ENCODE measurements at regions not wholly inside any gene's neighbourhood (a gene's known extent, or its start where the extent isn't known, plus 50 kb on each side); places are given as distances from the start of the nearest gene placed in this dataset.
A peak's percentile ranks its signal among the peaks of the same experiment; 100 is the strongest.
"Not testable (repeated sequence)": the region's sequence is repeated elsewhere in the genome, so short reads cannot be mapped to it uniquely, and the experiment has no call there.

DNA sequence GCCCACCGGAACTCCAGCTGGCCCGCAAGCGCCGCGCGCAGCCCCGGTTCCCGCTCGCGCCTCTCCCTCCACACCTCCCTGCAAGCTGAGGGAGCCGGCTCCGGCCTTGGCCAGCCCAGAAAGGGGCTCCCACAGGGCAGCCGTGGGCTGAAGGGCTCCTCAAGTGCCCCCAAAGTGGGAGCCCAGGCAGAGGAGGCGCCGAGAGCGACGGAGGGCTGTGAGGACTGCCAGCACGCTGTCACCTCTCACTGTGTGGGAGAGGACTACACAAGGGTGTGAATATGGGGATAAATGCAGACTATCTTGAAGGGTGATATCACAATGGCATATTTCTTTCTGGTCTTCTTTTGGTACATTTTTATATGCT is 158.3 kb upstream of the PPP1R3A start:
- not testable (repeated sequence) for FAIRE-seq

DNA sequence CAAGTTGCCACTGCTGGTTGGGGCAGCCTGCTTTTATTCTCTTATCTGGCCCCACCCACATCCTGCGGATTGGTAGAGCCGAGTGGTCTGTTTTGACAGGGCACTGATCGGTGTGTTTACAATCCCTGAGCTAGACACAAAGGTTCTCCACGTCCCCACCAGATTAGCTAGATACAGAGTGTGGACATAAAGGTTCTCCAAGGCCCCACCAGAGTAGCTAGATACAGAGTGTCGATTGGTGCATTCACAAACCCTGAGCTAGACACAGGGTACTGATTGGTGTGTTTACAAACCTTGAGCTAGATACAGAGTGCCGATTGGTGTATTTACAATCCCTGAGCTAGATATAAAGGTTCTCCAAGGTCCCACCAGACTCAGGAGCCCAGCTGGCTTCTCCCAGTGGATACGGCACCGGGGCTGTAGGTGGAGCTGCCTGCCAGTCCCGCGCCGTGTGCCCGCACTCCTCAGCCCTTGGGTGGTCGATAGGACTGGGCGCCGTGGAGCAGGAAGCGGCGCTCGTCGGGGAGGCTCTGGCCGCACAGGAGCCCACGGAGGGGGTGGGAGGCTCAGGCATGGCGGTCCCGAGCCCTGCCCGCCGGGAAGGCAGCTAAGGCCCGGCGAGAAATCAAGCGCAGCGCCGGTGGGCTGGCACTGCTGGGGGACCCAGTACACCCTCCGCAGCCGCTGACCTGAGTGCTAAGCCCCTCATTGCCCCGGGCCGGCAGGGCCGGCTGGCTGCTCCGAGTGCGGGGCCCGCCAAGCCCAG is 157.8 kb upstream of the PPP1R3A start:
- FAIRE-seq = not testable (repeated sequence)

DNA sequence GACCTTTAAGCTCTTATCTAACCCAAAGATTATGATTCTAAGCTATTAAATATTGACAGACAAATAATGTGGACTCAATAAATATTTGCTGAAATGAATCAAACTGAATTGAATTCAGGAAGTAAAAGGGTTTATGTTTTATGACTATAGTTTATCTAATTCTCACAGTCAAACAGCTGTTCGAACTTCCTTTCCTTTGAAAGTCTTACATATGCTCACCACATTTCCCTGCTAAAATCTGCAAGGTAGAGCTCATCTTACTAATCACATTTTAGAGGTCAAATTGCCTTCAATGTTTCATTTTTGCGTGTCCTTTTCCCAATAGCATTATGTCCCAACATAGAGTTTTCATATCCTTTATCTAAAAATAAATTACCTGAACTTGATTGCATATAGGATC is 154.9 kb upstream of the PPP1R3A start:
- FAIRE-seq = no peak

DNA sequence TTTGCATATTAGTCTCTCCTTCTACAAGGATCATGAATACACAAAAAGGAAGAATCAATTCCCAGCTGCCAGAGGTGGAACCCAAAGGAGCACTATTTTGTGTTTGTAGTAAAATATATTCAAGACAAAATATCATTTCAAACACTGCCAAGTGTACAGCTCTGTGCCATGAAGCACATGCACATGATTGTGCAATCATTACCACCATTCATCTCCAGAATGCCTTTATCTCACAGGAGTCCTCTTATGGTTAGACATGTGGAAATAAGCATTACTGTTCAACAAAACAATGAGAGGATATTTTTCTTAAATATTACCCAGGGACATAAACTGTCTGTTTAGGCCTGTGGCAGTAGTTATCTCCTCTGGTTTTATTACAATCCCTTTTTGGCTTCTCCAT is 151.4 kb upstream of the PPP1R3A start:
- no peak for FAIRE-seq

DNA sequence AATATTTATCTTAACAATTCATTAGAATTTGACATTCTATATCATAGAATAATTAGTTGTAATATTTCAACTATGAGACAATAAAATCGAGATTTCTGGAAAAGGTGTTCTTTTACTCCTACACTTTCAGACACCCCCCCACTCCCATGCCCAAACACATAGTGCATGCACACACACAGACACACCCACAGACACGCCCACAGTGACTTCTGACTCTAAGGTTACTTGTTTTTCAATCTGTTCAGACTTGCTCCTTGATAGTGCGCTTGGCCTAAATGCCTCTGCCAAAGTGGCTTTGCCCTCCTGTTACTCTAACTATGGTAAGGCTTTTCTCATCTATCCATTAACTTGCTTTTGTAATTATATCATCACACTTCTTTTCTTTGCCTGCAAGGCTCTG is 144.0 kb upstream of the PPP1R3A start:
- no peak for FAIRE-seq

DNA sequence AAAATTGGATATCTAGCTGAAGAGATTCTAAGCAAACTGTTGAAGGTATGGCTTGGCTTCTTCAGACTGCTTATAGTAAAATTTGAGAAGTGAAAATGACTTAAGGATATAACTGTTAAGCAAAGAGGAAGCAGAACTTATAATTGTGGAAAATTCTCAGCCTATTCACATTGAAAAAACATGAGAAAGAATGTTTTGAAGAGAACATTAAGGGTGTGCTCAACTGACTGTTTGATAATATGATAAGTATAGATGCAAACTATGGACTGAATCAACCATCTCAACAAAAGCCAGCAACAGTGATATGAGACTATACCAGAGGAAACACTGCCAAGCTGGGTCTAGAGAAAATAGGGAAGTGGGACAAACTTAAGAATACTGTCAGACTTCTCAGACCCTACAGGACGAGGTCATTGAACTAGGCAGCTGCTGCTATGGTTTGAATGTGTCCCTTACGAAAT is 133.1 kb upstream of the PPP1R3A start:
- FAIRE-seq = no peak

DNA sequence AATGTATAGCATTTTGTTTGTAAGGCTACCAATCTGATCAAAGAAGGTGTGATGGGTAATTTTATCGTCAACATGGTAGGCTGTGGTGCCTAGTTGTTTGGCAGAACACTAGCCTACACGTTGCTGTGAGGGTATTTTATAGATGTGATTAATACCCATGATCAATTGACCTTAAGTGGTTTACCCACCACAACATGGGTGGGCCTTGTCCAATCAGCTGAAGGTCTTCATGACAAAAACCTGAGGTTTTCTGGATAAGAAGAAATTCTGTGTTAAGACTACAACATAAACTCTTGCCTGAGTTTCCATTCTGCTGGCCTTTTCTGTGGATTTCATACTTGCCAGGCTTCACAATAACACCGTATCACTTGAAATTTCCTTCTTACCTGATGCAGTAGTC is 131.8 kb upstream of the PPP1R3A start:
- no peak for FAIRE-seq

DNA sequence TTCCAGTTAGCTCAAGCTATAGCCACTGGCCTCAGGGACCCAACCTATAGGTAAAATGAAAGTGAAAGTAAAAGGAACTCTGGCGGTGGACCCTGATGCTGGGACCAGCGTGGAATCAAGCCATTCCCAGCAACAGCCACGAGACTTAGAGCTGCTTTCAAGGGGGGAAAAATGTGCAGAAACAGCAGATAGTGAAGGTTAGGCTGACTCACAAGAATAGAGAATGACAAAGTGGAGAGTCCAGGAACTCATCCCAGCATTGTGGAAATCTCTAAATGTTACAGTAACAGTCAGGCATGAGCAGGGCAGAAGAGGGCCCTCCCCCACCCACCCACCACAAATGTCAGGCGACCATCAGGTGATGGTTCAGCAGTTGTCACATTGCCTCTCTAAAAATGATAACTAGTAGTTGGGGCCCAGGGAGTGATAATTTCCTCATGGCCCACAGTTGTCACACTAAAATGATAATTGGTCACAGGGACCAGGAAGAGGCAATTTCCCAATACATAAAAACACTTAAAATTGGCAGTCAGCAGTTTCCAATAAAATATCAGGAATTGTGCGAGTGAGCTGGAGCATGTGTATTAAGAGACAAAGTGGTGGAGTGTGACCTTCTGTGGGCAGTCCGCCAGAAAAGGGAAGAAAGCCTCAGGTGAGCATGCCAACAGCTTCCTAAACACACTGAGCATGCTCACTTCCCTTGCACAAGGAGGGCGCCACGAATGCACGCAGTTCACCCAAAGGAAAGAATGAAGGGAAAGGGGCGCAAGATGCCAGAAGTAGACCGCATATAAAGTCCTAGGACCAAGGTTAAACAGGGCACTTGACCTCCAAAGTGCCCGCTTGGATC is 129.8 kb upstream of the PPP1R3A start:
- no peak for FAIRE-seq

DNA sequence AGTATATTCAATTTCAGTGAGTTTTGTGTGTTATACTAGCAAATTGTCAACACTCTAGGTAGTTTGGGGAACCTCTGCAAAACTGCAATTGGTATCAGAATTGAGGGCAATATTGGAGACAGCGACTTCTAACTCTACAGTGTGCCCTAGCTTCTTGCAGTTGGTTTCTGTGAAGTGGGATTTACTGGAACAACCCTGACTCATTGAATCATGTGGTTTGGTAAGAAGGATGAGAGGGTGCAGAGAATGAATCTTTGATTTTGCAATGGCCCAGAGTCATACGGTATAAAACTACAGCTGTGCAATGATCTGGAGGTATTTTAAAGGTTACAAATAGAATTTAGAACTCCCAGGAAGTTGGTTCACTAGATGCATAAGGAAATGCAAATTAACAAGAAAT is 129.1 kb upstream of the PPP1R3A start:
- FAIRE-seq = no peak

DNA sequence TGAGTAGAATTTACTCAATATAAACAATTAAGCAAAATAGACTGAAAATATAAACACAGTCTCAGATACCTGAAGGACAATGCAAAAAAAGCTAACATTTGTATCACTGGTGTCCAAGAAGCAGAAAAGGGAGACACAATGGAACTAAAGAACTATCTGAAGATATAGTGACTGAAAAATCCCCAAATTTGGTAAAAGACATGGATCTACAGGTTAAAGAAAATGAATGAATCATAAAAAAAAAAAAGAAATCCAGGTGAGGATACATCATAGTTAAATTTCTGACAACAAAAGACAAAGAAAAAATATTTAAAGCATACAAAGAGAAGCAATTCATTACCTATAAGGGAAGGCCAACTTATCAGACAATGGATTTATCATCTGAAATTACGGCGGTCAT is 114.7 kb upstream of the PPP1R3A start:
- FAIRE-seq = no peak

DNA sequence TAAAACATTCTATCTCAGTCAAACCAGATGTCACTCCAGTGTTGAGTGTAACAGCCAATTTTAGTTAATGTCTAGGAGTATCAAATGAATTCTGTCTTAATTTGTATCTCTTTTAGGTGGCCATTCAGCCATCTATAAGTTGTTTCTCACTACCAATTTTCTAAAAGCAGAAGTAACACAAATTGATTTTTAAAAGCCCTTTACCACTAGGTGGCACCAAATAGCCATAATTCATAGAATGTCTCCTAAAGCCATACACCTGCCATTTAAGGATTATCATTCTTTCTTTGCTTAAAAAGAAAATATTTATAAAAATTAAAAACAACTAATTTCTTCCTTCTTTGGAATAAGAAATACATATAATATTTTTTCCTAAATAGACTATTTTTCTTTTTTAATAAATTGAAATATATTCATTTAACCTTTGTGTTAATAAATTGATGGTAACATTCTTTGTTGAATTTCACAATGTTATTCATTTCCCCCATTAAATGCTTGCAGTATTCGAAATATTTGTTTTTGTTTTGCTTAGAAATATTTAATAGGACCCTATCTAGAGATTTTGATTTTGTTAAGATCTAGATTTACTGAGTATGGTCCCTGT is 107.8 kb upstream of the PPP1R3A start:
- peak; percentile 87 for FAIRE-seq

DNA sequence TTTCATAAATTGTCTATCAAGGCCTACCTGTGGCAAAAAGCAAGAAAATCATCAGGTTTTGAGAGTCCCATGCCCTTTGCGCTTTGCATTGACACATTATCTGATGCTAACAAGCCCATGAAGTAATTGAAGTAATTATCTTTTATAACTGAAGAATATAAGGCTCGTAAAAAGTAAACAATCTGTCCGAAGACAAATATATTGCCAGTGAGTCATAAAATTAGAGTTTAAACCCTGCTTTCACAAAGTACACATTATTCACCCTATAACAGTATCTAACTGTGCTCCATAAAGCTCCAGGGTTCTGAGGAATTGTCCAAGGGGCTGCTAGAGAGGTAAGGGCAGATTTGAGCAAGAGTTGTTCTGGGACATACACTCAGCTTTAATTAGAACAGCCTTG is 102.3 kb upstream of the PPP1R3A start:
- FAIRE-seq = no peak

DNA sequence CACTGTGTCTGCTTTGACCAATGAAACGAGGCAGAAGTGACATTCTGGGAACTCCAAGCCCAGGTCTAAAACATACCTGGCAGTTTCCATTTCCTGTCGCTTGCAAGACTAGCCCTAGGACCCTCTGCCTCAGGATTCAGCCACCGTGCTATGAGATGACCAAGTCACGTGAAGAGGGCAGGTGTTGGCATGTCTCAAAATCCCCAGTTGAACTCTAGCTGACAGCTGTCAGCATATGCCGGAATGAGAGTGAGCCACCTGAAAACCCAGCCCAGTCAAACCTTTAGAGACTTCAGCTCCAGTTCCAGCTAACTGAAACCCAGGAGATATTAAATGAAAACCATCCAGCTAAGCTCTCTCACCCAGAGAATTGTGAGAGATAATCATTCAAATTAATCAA is 89.9 kb upstream of the PPP1R3A start:
- FAIRE-seq = no peak

DNA sequence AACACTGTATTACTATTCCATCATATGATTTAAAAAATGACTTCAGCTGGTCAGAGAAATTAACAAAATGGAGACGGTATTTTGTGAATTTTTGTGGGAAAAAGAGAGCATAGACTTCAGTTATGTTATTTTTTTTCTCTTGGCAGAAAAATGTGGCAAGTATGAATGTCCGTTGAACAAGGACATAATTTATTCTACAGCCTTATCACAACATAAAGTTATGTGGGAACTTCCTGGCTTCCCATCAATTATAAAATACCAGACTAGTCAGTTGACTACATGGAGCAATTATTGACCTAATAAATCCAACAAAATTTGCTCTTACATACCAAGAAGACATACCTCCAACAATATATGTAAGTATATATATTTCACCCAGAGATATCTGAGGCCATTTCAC is 88.6 kb upstream of the PPP1R3A start:
- no peak for FAIRE-seq

DNA sequence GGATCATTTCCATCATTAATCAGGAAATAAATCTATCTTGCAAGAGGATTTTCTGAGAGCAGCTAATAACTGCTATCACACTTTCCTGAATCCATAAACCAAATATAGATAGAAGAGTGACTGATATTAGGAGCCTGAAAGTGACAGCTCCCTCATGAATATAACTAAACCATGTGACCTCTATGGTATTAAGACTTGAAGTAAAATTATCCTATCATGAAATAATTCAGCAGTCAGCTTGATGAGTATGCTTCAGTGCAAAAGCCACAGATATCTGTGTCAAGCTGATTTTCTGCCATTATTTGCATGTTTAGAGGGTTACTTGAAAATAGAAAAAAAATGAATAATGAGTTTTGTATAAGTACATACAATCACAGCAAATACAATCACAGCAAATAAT is 80.1 kb upstream of the PPP1R3A start:
- no peak for FAIRE-seq

DNA sequence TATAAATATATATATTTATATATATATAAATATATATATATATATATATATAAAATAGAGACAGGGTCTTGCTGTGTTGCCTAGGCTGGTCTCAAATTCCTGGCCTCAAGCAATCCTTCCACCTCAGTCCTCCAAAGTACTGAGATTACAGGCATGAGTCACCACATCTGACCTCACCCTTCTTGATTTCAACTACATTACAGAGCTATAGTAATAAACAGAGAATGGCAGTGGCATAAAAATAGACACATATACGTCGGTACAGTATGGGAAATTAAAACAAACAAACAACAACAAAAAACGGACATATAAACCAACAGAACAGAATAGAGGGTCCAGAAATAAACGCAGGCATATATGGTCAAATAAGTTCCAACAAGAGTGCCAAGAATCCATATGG is 77.6 kb upstream of the PPP1R3A start:
- FAIRE-seq = peak; percentile 99

DNA sequence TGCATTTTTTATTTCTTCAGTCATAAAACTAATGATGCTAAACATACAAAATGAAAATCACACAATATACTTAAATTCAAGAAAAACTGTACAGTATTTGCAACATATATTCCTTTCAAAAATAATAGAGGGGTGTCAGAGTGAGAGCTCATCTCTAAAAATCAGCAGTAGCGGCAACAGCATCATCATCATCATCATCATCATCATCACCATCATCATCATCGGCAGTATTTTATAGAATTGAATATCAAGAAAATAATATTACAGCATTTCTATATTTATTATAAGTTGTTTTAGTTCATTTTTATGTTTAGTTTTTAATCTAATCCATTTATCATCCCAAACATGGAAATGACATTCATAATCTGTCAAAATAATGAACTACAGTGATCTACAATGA is 67.4 kb upstream of the PPP1R3A start:
- FAIRE-seq = no peak

DNA sequence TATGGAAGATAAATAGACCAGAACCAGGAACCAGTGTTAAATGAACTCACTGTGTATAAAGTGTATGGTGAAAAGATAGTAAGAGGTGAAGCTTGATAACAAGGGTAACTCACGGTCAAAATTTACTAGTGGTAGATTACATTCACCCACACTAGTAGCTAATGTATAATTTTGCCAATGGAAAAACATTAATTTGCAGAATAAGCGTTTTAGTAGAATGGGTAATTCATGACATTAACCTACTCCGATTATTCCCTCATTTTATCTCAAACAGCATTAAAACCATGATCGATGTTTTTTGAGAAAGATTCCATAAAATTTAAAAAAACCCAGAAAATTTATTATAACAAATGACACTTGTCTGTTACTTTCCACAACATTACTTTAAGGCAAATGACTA is 57.7 kb upstream of the PPP1R3A start:
- FAIRE-seq = no peak

DNA sequence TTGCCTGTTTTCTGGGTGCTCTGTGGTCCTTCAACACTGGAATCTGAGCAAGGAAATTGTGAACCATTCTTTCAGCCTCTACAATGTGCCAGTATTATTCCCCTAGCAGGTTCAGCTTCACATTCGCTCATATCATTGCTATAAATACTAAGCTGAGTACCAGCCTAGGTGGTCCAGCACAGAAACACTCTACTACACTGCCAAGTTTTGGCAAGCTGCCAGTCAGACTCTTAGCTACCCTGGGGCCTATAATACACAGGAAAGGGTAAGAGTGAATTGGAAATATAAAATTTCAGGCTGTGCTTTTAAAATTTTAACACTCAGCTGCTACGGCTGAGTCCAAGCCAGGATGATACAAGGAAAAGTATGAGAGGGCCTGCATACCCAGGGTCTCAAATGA is 49.9 kb upstream of the PPP1R3A start:
- FAIRE-seq = no peak
